RWPE2 (cell line): ENCODE measurements at regions not wholly inside any gene's neighbourhood (a gene's known extent, or its start where the extent isn't known, plus 50 kb on each side); places are given as distances from the start of the nearest gene placed in this dataset.
"Not testable (repeated sequence)": the region's sequence is repeated elsewhere in the genome, so short reads cannot be mapped to it uniquely, and the experiment has no call there.

Experiments used
- ATAC-seq: fragments of 200-7000 bp; cut with Tn5 transposase; 3 replicates; pipeline ENCODE4 v1.9.1; 2021; ENCODE audit warnings: low read depth
- DNase-seq: peaks from one replicate; pipeline ENCODE4 v3.0.0-alpha.2; 2020; ENCODE audit warnings: low spot score
- H3K27ac ChIP-seq: fragments of 450-650 bp; 2 replicates; pipeline ENCODE4 v1.5.1; 2017; ENCODE audit warnings: mild to moderate bottlenecking; ENCODE audit not compliant: poor library complexity, severe bottlenecking
- H3K27me3 ChIP-seq: fragments of 250-450 bp; sonication (Bioruptor Pico); 2 replicates; pipeline ENCODE4 v1.5.1; 2021; ENCODE audit warnings: mild to moderate bottlenecking, moderate library complexity; ENCODE audit not compliant: insufficient read depth, poor library complexity, severe bottlenecking
- H3K36me3 ChIP-seq: fragments of 250-450 bp; sonication (Bioruptor Pico); 2 replicates; pipeline ENCODE4 v1.5.1; 2020; ENCODE audit warnings: low read depth, mild to moderate bottlenecking, moderate library complexity
- H3K4me1 ChIP-seq: fragments of 250-450 bp; sonication (Bioruptor Pico); 2 replicates; pipeline ENCODE4 v1.5.1; 2021; ENCODE audit warnings: mild to moderate bottlenecking, moderate library complexity; ENCODE audit not compliant: insufficient read depth, poor library complexity, severe bottlenecking
- H3K4me3 ChIP-seq: fragments of 250-450 bp; sonication (Bioruptor Pico); 2 replicates; pipeline ENCODE4 v1.5.1; 2021; ENCODE audit warnings: mild to moderate bottlenecking, moderate library complexity; ENCODE audit not compliant: severe bottlenecking
- H3K9me3 ChIP-seq: fragments of 250-450 bp; sonication (Bioruptor Pico); 2 replicates; pipeline ENCODE4 v1.5.1; 2021; ENCODE audit warnings: mild to moderate bottlenecking, moderate library complexity; ENCODE audit not compliant: severe bottlenecking
- TF ChIP-seq, protein P1 (sequence below): fragments of 450-650 bp; IDR thresholded peaks from one replicate; pipeline ENCODE4 v1.5.1; 2017; ENCODE audit warnings: mild to moderate bottlenecking, moderate library complexity; ENCODE audit not compliant: poor library complexity, severe bottlenecking

- Histone ChIP-seq H3K4me1 (no peaks in the 10 kb centered on the region), H3K36me3 (no peaks in the 10 kb centered on the region), H3K27me3 (no peaks in the 10 kb centered on the region), H3K4me3 (no peak overlapping the region), H3K9me3 (peaks cover 2% of the 10 kb centered on the region), H3K27ac (no peak overlapping the region)
- TF ChIP-seq, protein P1, sequence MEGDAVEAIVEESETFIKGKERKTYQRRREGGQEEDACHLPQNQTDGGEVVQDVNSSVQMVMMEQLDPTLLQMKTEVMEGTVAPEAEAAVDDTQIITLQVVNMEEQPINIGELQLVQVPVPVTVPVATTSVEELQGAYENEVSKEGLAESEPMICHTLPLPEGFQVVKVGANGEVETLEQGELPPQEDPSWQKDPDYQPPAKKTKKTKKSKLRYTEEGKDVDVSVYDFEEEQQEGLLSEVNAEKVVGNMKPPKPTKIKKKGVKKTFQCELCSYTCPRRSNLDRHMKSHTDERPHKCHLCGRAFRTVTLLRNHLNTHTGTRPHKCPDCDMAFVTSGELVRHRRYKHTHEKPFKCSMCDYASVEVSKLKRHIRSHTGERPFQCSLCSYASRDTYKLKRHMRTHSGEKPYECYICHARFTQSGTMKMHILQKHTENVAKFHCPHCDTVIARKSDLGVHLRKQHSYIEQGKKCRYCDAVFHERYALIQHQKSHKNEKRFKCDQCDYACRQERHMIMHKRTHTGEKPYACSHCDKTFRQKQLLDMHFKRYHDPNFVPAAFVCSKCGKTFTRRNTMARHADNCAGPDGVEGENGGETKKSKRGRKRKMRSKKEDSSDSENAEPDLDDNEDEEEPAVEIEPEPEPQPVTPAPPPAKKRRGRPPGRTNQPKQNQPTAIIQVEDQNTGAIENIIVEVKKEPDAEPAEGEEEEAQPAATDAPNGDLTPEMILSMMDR, result no peak
- DNase-seq (no peak), ATAC-seq (no peak)
These were observed 213.0 kb downstream of the TAF11L14 start for GRCh38 chr5:17847286-17847685.

- TF ChIP-seq, protein P1, result no peak
- Histone ChIP-seq H3K27ac (no peak overlapping the region), H3K4me3 (no peak overlapping the region), H3K9me3 (no peaks in the 10 kb centered on the region), H3K36me3 (no peaks in the 10 kb centered on the region), H3K27me3 (no peaks in the 10 kb centered on the region), H3K4me1 (no peaks in the 10 kb centered on the region)
- DNase-seq (no peak), ATAC-seq (no peak)
These were observed 217.9 kb downstream of the TAF11L14 start for GRCh38 chr5:17852111-17852510.

DNA sequence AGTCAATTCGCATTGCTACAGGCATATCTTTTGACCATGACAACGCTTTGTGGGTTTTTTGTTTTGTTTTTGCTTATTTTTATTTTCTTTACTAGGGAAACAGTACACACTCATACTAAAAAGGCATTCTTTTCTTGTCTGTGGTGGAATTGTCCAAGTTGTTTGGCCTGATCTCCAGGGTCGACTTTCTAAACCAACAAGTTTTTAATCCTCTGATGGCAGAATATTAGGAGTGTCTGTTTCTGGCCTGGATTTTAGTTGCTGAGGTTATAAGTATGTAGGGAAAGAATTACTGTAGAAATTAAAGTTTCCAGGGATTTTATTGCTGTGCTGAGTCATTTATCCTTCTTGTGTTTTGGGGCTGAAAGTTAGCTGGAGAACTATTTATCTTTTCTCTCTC lies 218.5 kb downstream of the TAF11L14 start:
- no peak for ATAC-seq
- H3K4me3 ChIP-seq, result no peak overlapping the region
- no peaks in the 10 kb centered on the region for H3K27me3 ChIP-seq
- H3K27ac ChIP-seq, result no peak overlapping the region
- TF ChIP-seq, protein P1, result no peak
- H3K36me3 ChIP-seq, result no peaks in the 10 kb centered on the region
- no peak for DNase-seq
- H3K9me3 ChIP-seq, result no peaks in the 10 kb centered on the region
- H3K4me1 ChIP-seq, result no peaks in the 10 kb centered on the region

- no peaks in the 10 kb centered on the region for H3K9me3 ChIP-seq
- H3K4me1 ChIP-seq, result no peaks in the 10 kb centered on the region
- no peak overlapping the region for H3K4me3 ChIP-seq
- H3K27me3 ChIP-seq, result no peaks in the 10 kb centered on the region
- H3K36me3 ChIP-seq, result no peaks in the 10 kb centered on the region
- TF ChIP-seq, protein P1, result no peak
- DNase-seq, result no peak
- H3K27ac ChIP-seq, result no peak overlapping the region
- no peak for ATAC-seq
These were observed 220.6 kb downstream of the TAF11L14 start for GRCh38 chr5:17854901-17855300.

GRCh38 chr5:17860660-17861315 lies 226.5 kb downstream of the TAF11L14 start:
- TF ChIP-seq, protein P1, result no peak
- no peak overlapping the region for H3K27ac ChIP-seq
- no peak overlapping the region for H3K4me3 ChIP-seq
- no peaks in the 10 kb centered on the region for H3K27me3 ChIP-seq
- DNase-seq, result no peak
- peaks cover 4% of the 10 kb centered on the region for H3K9me3 ChIP-seq
- H3K4me1 ChIP-seq, result peaks cover 6% of the 10 kb centered on the region
- no peaks in the 10 kb centered on the region for H3K36me3 ChIP-seq
- peak; percentile 99 for ATAC-seq

GRCh38 chr5:17864903-17865302 lies 230.6 kb downstream of the TAF11L14 start:
- H3K9me3 ChIP-seq, DNase-seq, H3K4me1 ChIP-seq, ATAC-seq, H3K27me3 ChIP-seq, H3K36me3 ChIP-seq, H3K4me3 ChIP-seq, H3K27ac ChIP-seq: not testable (repeated sequence)

GRCh38 chr5:17865966-17866365 lies 231.7 kb downstream of the TAF11L14 start:
- H3K9me3 ChIP-seq, DNase-seq, H3K4me3 ChIP-seq, H3K36me3 ChIP-seq, H3K27ac ChIP-seq, ATAC-seq, H3K27me3 ChIP-seq, H3K4me1 ChIP-seq: not testable (repeated sequence)
